Astrocyte (in vitro differentiated cells and primary cell): ENCODE measurements at regions not wholly inside any gene's neighbourhood (a gene's known extent, or its start where the extent isn't known, plus 50 kb on each side); places are given as distances from the start of the nearest gene placed in this dataset.

ENCODE experiments used
- DNase-seq: peaks from one replicate; pipeline ENCODE4 v3.0.0-alpha.2; 2010; ENCODE audit warnings: low read depth
- FAIRE-seq: peaks from 2 replicates; lab custom pipeline; 2011; peaks lifted over from hg19 to GRCh38; lab: Jason Lieb, UNC
- H2AFZ ChIP-seq: 2 replicates; pipeline ENCODE4 v1.6.0; 2012; ENCODE audit warnings: low read depth, low read length, inconsistent platforms
- H3K27ac ChIP-seq: 2 replicates; pipeline ENCODE4 v1.5.1; 2011; ENCODE audit warnings: low read depth, low read length, inconsistent platforms
- H3K27me3 ChIP-seq: 2 replicates; pipeline ENCODE4 v1.6.0; 2011; ENCODE audit warnings: low read length, inconsistent platforms; ENCODE audit not compliant: insufficient read depth
- H3K36me3 ChIP-seq: 2 replicates; pipeline ENCODE4 v1.5.1; 2011; ENCODE audit warnings: low read length, inconsistent platforms; ENCODE audit not compliant: insufficient read depth
- H3K4me1 ChIP-seq: 2 replicates; pipeline ENCODE4 v1.5.1; 2011; ENCODE audit warnings: low read length, inconsistent platforms; ENCODE audit not compliant: insufficient read depth
- H3K4me2 ChIP-seq: 2 replicates; pipeline ENCODE4 v1.6.0; 2012; ENCODE audit warnings: low read length, inconsistent platforms
- H3K4me3 ChIP-seq: 2 replicates; pipeline ENCODE4 v1.5.1; 2011; ENCODE audit warnings: low read depth, mild to moderate bottlenecking, low read length, inconsistent platforms; ENCODE audit not compliant: insufficient read depth
- H3K79me2 ChIP-seq: 2 replicates; pipeline ENCODE4 v1.6.0; 2012; ENCODE audit warnings: mild to moderate bottlenecking, low read length, inconsistent platforms; ENCODE audit not compliant: insufficient read depth
- H3K9ac ChIP-seq: 2 replicates; pipeline ENCODE4 v1.6.0; 2012; ENCODE audit warnings: mild to moderate bottlenecking, low read length, inconsistent platforms
- H3K9me3 ChIP-seq: 2 replicates; pipeline ENCODE4 v1.5.1; 2012; ENCODE audit warnings: low read depth, mild to moderate bottlenecking, low read length, inconsistent platforms; ENCODE audit not compliant: insufficient read depth
- H4K20me1 ChIP-seq: 2 replicates; pipeline ENCODE4 v1.6.0; 2012; ENCODE audit warnings: low read length, inconsistent platforms; ENCODE audit not compliant: insufficient read depth
- H3K27ac Mint-ChIP-seq: one replicate; pipeline ENCODE4 v1.8.0; 2021; ENCODE audit warnings: mild to moderate bottlenecking, mixed read lengths; ENCODE audit not compliant: unreplicated experiment
- H3K27me3 Mint-ChIP-seq: one replicate; pipeline ENCODE4 v1.8.0; 2021; ENCODE audit warnings: low read depth, mixed read lengths; ENCODE audit not compliant: unreplicated experiment
- H3K36me3 Mint-ChIP-seq: one replicate; pipeline ENCODE4 v1.8.0; 2021; ENCODE audit warnings: low read depth, mixed read lengths; ENCODE audit not compliant: unreplicated experiment
- H3K4me1 Mint-ChIP-seq: one replicate; pipeline ENCODE4 v1.8.0; 2021; ENCODE audit warnings: low read depth, mixed read lengths; ENCODE audit not compliant: unreplicated experiment
- H3K4me3 Mint-ChIP-seq: one replicate; pipeline ENCODE4 v1.8.0; 2021; ENCODE audit warnings: mild to moderate bottlenecking, moderate library complexity, mixed read lengths; ENCODE audit not compliant: unreplicated experiment
- H3K9me3 Mint-ChIP-seq: one replicate; pipeline ENCODE4 v1.8.0; 2021; ENCODE audit warnings: mild to moderate bottlenecking, mixed read lengths; ENCODE audit not compliant: unreplicated experiment
- EZH2 ChIP-seq: IDR thresholded peaks from 2 replicates; pipeline ENCODE4 v1.6.1; 2012; ENCODE audit warnings: mild to moderate bottlenecking, low read length, inconsistent platforms; ENCODE audit not compliant: insufficient read depth
- TF ChIP-seq, protein P1 (sequence below): IDR thresholded peaks from 2 replicates; pipeline ENCODE4 v1.5.1; 2011; ENCODE audit warnings: low read depth, mild to moderate bottlenecking, inconsistent platforms, low read length, moderate library complexity; ENCODE audit not compliant: insufficient read depth

DNA sequence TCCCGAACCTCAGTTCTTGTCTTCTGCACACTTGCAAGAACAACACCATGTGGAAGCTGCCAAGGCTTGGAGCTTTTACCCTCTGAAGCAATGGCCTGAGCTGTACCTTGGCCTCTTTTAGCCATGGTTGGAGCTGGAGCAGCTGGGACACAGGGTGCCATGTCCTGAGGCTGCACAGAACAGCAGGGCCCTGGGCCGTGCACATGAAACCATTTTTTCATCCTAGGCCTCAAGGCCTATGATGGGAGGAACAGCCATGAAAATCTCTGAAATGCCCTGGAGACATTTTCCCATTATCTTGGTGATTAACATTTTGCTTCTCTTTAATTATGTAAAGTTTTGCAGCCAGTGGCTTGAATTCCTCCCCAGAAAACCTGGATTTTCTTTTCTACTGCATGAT, 817.8 kb upstream of the CXADR start:
- H3K27ac ChIP-seq, result no peak overlapping the region
- no peaks in the 10 kb centered on the region for H3K27me3 Mint-ChIP-seq
- H3K4me1 ChIP-seq, result no peaks in the 10 kb centered on the region
- no peak overlapping the region for H3K4me3 Mint-ChIP-seq
- no peaks in the 10 kb centered on the region for H3K4me1 Mint-ChIP-seq
- H3K27ac Mint-ChIP-seq, result no peak overlapping the region
- no peaks in the 10 kb centered on the region for H3K79me2 ChIP-seq
- no peak overlapping the region for H3K4me3 ChIP-seq
- no peaks in the 10 kb centered on the region for H3K36me3 ChIP-seq
- DNase-seq (no peak), FAIRE-seq (no peak)
- peaks cover 15% of the 10 kb centered on the region for H3K9me3 Mint-ChIP-seq
- no peak overlapping the region for H3K4me2 ChIP-seq
- H3K9me3 ChIP-seq, result peaks cover 3% of the 10 kb centered on the region
- no peak overlapping the region for H2AFZ ChIP-seq
- no peaks in the 10 kb centered on the region for H3K36me3 Mint-ChIP-seq
- no peaks in the 10 kb centered on the region for H3K27me3 ChIP-seq
- H4K20me1 ChIP-seq, result no peaks in the 10 kb centered on the region
- H3K9ac ChIP-seq, result no peak overlapping the region
- TF ChIP-seq, protein P1, sequence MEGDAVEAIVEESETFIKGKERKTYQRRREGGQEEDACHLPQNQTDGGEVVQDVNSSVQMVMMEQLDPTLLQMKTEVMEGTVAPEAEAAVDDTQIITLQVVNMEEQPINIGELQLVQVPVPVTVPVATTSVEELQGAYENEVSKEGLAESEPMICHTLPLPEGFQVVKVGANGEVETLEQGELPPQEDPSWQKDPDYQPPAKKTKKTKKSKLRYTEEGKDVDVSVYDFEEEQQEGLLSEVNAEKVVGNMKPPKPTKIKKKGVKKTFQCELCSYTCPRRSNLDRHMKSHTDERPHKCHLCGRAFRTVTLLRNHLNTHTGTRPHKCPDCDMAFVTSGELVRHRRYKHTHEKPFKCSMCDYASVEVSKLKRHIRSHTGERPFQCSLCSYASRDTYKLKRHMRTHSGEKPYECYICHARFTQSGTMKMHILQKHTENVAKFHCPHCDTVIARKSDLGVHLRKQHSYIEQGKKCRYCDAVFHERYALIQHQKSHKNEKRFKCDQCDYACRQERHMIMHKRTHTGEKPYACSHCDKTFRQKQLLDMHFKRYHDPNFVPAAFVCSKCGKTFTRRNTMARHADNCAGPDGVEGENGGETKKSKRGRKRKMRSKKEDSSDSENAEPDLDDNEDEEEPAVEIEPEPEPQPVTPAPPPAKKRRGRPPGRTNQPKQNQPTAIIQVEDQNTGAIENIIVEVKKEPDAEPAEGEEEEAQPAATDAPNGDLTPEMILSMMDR, result no peak
- no peak for TF ChIP-seq EZH2

DNA sequence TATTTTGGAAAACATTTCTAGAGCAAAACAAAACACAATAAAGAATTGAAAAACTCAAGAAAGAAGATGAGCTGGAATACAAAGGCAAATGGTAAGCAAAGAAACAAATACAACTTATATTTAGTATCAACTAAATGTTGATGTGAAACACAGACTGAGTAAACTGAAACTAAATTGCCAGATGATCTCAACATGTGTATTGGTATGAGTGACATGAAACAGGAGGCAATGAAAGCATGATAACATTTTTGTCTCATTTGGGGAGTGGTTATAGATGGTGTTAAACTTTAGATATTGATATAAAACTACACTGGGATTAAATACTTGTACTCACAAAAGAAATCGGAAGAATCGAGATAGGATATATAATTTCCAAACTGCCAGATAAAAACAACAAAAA, 805.6 kb upstream of the CXADR start:
- H3K9ac ChIP-seq, result no peak overlapping the region
- Mint-ChIP-seq H3K4me3 (no peak overlapping the region), H3K27me3 (no peaks in the 10 kb centered on the region), H3K36me3 (no peaks in the 10 kb centered on the region), H3K27ac (no peak overlapping the region), H3K4me1 (peaks cover 10% of the 10 kb centered on the region), H3K9me3 (no peaks in the 10 kb centered on the region)
- no peak overlapping the region for H3K4me2 ChIP-seq
- TF ChIP-seq, protein P1, result no peak
- H3K4me3 ChIP-seq, result no peak overlapping the region
- H3K27me3 ChIP-seq, result no peaks in the 10 kb centered on the region
- no peaks in the 10 kb centered on the region for H3K4me1 ChIP-seq
- DNase-seq (no peak), FAIRE-seq (no peak)
- no peaks in the 10 kb centered on the region for H3K36me3 ChIP-seq
- H3K79me2 ChIP-seq, result no peaks in the 10 kb centered on the region
- H2AFZ ChIP-seq, result no peak overlapping the region
- H3K9me3 ChIP-seq, result no peaks in the 10 kb centered on the region
- H3K27ac ChIP-seq, result no peak overlapping the region
- no peaks in the 10 kb centered on the region for H4K20me1 ChIP-seq

DNA sequence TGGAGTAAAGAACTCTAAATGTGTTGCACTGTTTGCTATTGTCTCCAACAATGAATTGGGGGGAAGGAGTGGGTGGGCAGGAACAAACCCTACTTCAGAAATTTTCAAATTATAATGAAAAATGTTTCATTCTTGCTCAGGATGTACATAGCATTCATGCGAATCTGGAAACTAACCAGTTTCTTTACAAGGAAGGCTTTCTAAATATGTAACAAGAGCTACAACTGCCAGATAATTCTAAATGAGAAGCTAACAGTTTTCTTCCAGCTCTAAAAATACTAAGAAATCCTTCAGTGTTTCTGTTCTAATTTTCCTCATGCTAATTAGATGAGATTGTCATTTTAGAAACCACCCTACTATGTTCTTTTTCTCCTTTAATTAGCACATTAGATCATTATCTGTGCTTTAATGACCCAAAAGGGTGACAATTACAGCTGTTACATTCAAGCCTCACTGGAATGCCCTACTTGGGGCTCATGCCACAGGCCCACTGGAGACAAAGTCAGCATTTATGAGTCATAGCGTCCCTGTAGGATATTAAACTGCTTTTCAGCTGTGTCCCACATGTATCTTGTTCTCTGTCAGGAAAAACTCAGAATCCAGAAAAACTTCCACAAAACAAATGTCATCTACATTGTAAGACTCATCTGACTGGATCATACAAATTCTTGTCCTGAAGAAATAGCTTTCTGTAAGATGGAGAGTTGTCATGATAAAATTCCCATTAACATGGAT, 804.6 kb upstream of the CXADR start:
- TF ChIP-seq, protein P1, result no peak
- Mint-ChIP-seq H3K27ac (no peak overlapping the region), H3K4me1 (peaks cover 10% of the 10 kb centered on the region), H3K9me3 (no peaks in the 10 kb centered on the region), H3K27me3 (no peaks in the 10 kb centered on the region), H3K4me3 (no peak overlapping the region), H3K36me3 (no peaks in the 10 kb centered on the region)
- H3K27me3 ChIP-seq, result no peaks in the 10 kb centered on the region
- no peak overlapping the region for H3K4me3 ChIP-seq
- no peak overlapping the region for H2AFZ ChIP-seq
- no peaks in the 10 kb centered on the region for H3K4me1 ChIP-seq
- H3K4me2 ChIP-seq, result no peak overlapping the region
- no peaks in the 10 kb centered on the region for H3K9me3 ChIP-seq
- H4K20me1 ChIP-seq, result no peaks in the 10 kb centered on the region
- H3K79me2 ChIP-seq, result no peaks in the 10 kb centered on the region
- no peaks in the 10 kb centered on the region for H3K36me3 ChIP-seq
- FAIRE-seq, result peak; percentile 29
- no peak overlapping the region for H3K9ac ChIP-seq
- peak; percentile 36 for DNase-seq
- H3K27ac ChIP-seq, result no peak overlapping the region
